Activated CD4-positive, alpha-beta memory T cell treated with anti-CD3 and anti-CD28 coated beads for 36 hours (primary cell): ENCODE measurements at regions not wholly inside any gene's neighbourhood (a gene's known extent, or its start where the extent isn't known, plus 50 kb on each side); places are given as distances from the start of the nearest gene placed in this dataset.
"Not testable (repeated sequence)": the region's sequence is repeated elsewhere in the genome, so short reads cannot be mapped to it uniquely, and the experiment has no call there.

Experiments
- CTCF ChIA-PET: fragments of 350-600 bp; sonication (Branson Sonifier 250); formaldehyde crosslinking; loops from one replicate; lab custom pipeline; 2021; ENCODE audit warnings: antibody characterized with exemption, inconsistent platforms; lab: Charles Lee
- POLR2A ChIA-PET: fragments of 350-600 bp; sonication (Branson Sonifier 250); formaldehyde crosslinking; loops from one replicate; lab custom pipeline; 2021; ENCODE audit warnings: antibody characterized with exemption; lab: Charles Lee
- DNase-seq: peaks from one replicate; pipeline ENCODE4 v3.0.0-alpha.2; 2020
- H3K27ac Mint-ChIP-seq: one replicate; pipeline ENCODE4 v1.8.0; 2021; ENCODE audit warnings: mixed read lengths
- H3K27me3 Mint-ChIP-seq: one replicate; pipeline ENCODE4 v1.8.0; 2021; ENCODE audit warnings: mixed read lengths
- H3K36me3 Mint-ChIP-seq: one replicate; pipeline ENCODE4 v1.8.0; 2021; ENCODE audit warnings: mixed read lengths
- H3K4me1 Mint-ChIP-seq: one replicate; pipeline ENCODE4 v1.8.0; 2021; ENCODE audit warnings: low read depth, mixed read lengths
- H3K4me3 Mint-ChIP-seq: one replicate; pipeline ENCODE4 v1.8.0; 2021; ENCODE audit warnings: mild to moderate bottlenecking, mixed read lengths
- H3K9me3 Mint-ChIP-seq: one replicate; pipeline ENCODE4 v1.8.0; 2021; ENCODE audit warnings: mixed read lengths
- intact Hi-C: fragments of 100-400 bp; cut with micrococcal nuclease; formaldehyde crosslinking; loops from one replicate; pipeline ENCODE4 v1.15.1; 2023

- H3K27me3 Mint-ChIP-seq = no peaks in the 10 kb centered on the region
- no peak overlapping the region for H3K4me3 Mint-ChIP-seq
- CTCF ChIA-PET = no interaction called here
- H3K36me3 Mint-ChIP-seq = no peaks in the 10 kb centered on the region
- POLR2A ChIA-PET = no interaction called here
- H3K27ac Mint-ChIP-seq = no peak overlapping the region
- no peak for DNase-seq
- peaks cover 3% of the 10 kb centered on the region for H3K9me3 Mint-ChIP-seq
- no peaks in the 10 kb centered on the region for H3K4me1 Mint-ChIP-seq
- intact Hi-C loops = no loop called here
These were observed 150.5 kb upstream of the DDIT4L start for GRCh38 chr4:100340512-100341485.

- intact Hi-C loops = no loop called here
- CTCF ChIA-PET = no interaction called here
- Mint-ChIP-seq H3K9me3 (peaks cover 8% of the 10 kb centered on the region), H3K36me3 (no peaks in the 10 kb centered on the region), H3K4me1 (no peaks in the 10 kb centered on the region), H3K27ac (no peak overlapping the region), H3K4me3 (no peak overlapping the region), H3K27me3 (no peaks in the 10 kb centered on the region)
- DNase-seq = no peak
- POLR2A ChIA-PET = no interaction called here
These were observed 149.6 kb upstream of the DDIT4L start for GRCh38 chr4:100339870-100340269.

- peaks cover 21% of the 10 kb centered on the region for H3K9me3 Mint-ChIP-seq
- intact Hi-C loops, H3K36me3 Mint-ChIP-seq, H3K27ac Mint-ChIP-seq, H3K4me1 Mint-ChIP-seq, POLR2A ChIA-PET, H3K4me3 Mint-ChIP-seq, H3K27me3 Mint-ChIP-seq, CTCF ChIA-PET, DNase-seq: not testable (repeated sequence)
These were observed 143.2 kb upstream of the DDIT4L start for GRCh38 chr4:100333491-100333890.

- ChIA-PET CTCF (no interaction called here), POLR2A (no interaction called here)
These were observed 127.0 kb upstream of the DDIT4L start for GRCh38 chr4:100317032-100317864.

GRCh38 chr4:100314057-100314456 lies 123.8 kb upstream of the DDIT4L start:
- no peak overlapping the region for H3K27ac Mint-ChIP-seq
- H3K4me3 Mint-ChIP-seq = no peak overlapping the region
- H3K36me3 Mint-ChIP-seq = no peaks in the 10 kb centered on the region
- DNase-seq = no peak
- H3K27me3 Mint-ChIP-seq = peaks cover 5% of the 10 kb centered on the region
- CTCF ChIA-PET = no interaction called here
- intact Hi-C loops = no loop called here
- no peaks in the 10 kb centered on the region for H3K4me1 Mint-ChIP-seq
- POLR2A ChIA-PET = no interaction called here
- H3K9me3 Mint-ChIP-seq = no peaks in the 10 kb centered on the region

More at GRCh38 chr4:100317032-100317864, 127.0 kb upstream of the DDIT4L start:
- no peak overlapping the region for H3K4me3 Mint-ChIP-seq
- H3K27me3 Mint-ChIP-seq = peaks cover 3% of the 10 kb centered on the region
- no peaks in the 10 kb centered on the region for H3K9me3 Mint-ChIP-seq
- intact Hi-C loops = no loop called here
- no peak overlapping the region for H3K27ac Mint-ChIP-seq
- no peaks in the 10 kb centered on the region for H3K4me1 Mint-ChIP-seq
- no peak for DNase-seq
- H3K36me3 Mint-ChIP-seq = no peaks in the 10 kb centered on the region

GRCh38 chr4:100312615-100313350 lies 122.5 kb upstream of the DDIT4L start:
- ChIA-PET POLR2A (no interaction called here), CTCF (no interaction called here)
- DNase-seq = no peak
- Mint-ChIP-seq H3K36me3 (no peaks in the 10 kb centered on the region), H3K4me1 (no peaks in the 10 kb centered on the region), H3K27me3 (peaks cover 5% of the 10 kb centered on the region), H3K27ac (no peak overlapping the region), H3K9me3 (no peaks in the 10 kb centered on the region), H3K4me3 (no peak overlapping the region)
- intact Hi-C loops = no loop called here

GRCh38 chr4:100311181-100311580 lies 120.9 kb upstream of the DDIT4L start:
- ChIA-PET CTCF (no interaction called here), POLR2A (no interaction called here)
- Mint-ChIP-seq H3K27ac (no peak overlapping the region), H3K4me3 (no peak overlapping the region), H3K27me3 (peaks cover 5% of the 10 kb centered on the region), H3K9me3 (no peaks in the 10 kb centered on the region), H3K36me3 (no peaks in the 10 kb centered on the region), H3K4me1 (no peaks in the 10 kb centered on the region)
- DNase-seq = no peak
- intact Hi-C loops = no loop called here

- DNase-seq = no peak
- ChIA-PET POLR2A (no interaction called here), CTCF (no interaction called here)
- Mint-ChIP-seq H3K27me3 (peaks cover 1% of the 10 kb centered on the region), H3K4me1 (no peaks in the 10 kb centered on the region), H3K36me3 (no peaks in the 10 kb centered on the region), H3K27ac (no peak overlapping the region), H3K4me3 (no peak overlapping the region), H3K9me3 (no peaks in the 10 kb centered on the region)
- intact Hi-C loops = no loop called here
These were observed 115.8 kb upstream of the DDIT4L start for GRCh38 chr4:100306018-100306417.

GRCh38 chr4:100302061-100303026 lies 112.1 kb upstream of the DDIT4L start:
- H3K27ac Mint-ChIP-seq = no peak overlapping the region
- H3K27me3 Mint-ChIP-seq = peaks cover 4% of the 10 kb centered on the region
- H3K9me3 Mint-ChIP-seq = no peaks in the 10 kb centered on the region
- no peaks in the 10 kb centered on the region for H3K36me3 Mint-ChIP-seq
- H3K4me1 Mint-ChIP-seq = no peaks in the 10 kb centered on the region
- no peak overlapping the region for H3K4me3 Mint-ChIP-seq
- CTCF ChIA-PET = no interaction called here
- intact Hi-C loops = no loop called here
- no peak for DNase-seq
- POLR2A ChIA-PET = no interaction called here

- DNase-seq = no peak
- ChIA-PET POLR2A (no interaction called here), CTCF (no interaction called here)
- Mint-ChIP-seq H3K4me1 (no peaks in the 10 kb centered on the region), H3K9me3 (no peaks in the 10 kb centered on the region), H3K27me3 (peaks cover 6% of the 10 kb centered on the region), H3K36me3 (no peaks in the 10 kb centered on the region), H3K4me3 (no peak overlapping the region), H3K27ac (no peak overlapping the region)
- intact Hi-C loops = no loop called here
These were observed 109.0 kb upstream of the DDIT4L start for GRCh38 chr4:100299046-100299840.

GRCh38 chr4:100295792-100296191 lies 105.5 kb upstream of the DDIT4L start:
- Mint-ChIP-seq H3K4me1 (no peaks in the 10 kb centered on the region), H3K27me3 (peaks cover 2% of the 10 kb centered on the region), H3K4me3 (no peak overlapping the region), H3K9me3 (no peaks in the 10 kb centered on the region), H3K27ac (no peak overlapping the region), H3K36me3 (no peaks in the 10 kb centered on the region)
- intact Hi-C loops = no loop called here
- DNase-seq = no peak
- ChIA-PET CTCF (no interaction called here), POLR2A (no interaction called here)
